NB4 (cell line): ENCODE measurements at regions not wholly inside any gene's neighbourhood (a gene's known extent, or its start where the extent isn't known, plus 50 kb on each side); places are given as distances from the start of the nearest gene placed in this dataset.

Experiments used
- CTCF ChIP-seq: IDR thresholded peaks from one replicate; pipeline ENCODE4 v1.5.1; 2012; ENCODE audit warnings: low read depth, low read length
- MAX ChIP-seq: IDR thresholded peaks from 2 replicates; pipeline ENCODE4 v1.6.1; 2011; ENCODE audit warnings: low read depth, low read length
- MYC ChIP-seq: IDR thresholded peaks from 2 replicates; pipeline ENCODE4 v1.6.1; 2011; ENCODE audit warnings: low read depth, low read length
- POLR2A ChIP-seq: IDR thresholded peaks from 2 replicates; pipeline ENCODE4 v1.6.1; 2011; ENCODE audit warnings: mild to moderate bottlenecking; ENCODE audit not compliant: insufficient read length; ENCODE audit errors: extremely low read depth

GRCh38 chr11:15673408-15673831, 558.7 kb downstream of the INSC start:
- TF ChIP-seq POLR2A (no peak), CTCF (no peak), MYC (no peak), MAX (no peak)
